ENCODE measurements at regions not wholly inside any gene's neighbourhood (a gene's known extent, or its start where the extent isn't known, plus 50 kb on each side); places are given as distances from the start of the nearest gene placed in this dataset.
A peak's percentile ranks its signal among the peaks of the same experiment; 100 is the strongest.

- no peak for DNase-seq
Measured at GRCh38 chr4:186351668-186352194, 85.7 kb downstream of the F11 start.

- no peak for DNase-seq
Measured at GRCh38 chr4:186348433-186348832, 82.4 kb downstream of the F11 start.

- no peak for DNase-seq
Measured at GRCh38 chr4:186347743-186348142, 81.8 kb downstream of the F11 start.

- no peak for DNase-seq
Measured at GRCh38 chr4:186345184-186345583, 79.2 kb downstream of the F11 start.

GRCh38 chr4:186342582-186342981 is 76.6 kb downstream of the F11 start:
- peak; percentile 49 for DNase-seq

- no peak for DNase-seq
Measured at GRCh38 chr4:186341655-186342054, 75.7 kb downstream of the F11 start.
